Vagina (tissue), 2 donors: ENCODE measurements at regions not wholly inside any gene's neighbourhood (a gene's known extent, or its start where the extent isn't known, plus 50 kb on each side); places are given as distances from the start of the nearest gene placed in this dataset.

Experiments
- DNase-seq, 2 donors: peaks; one replicate each; pipeline ENCODE4 v3.0.0-alpha.2; 2017; ENCODE audit errors: extremely low spot score in 2 of 2
- H3K27ac ChIP-seq: fragments of 200-600 bp; sonication (generic); one replicate; pipeline ENCODE4 v1.5.1; 2019
- H3K27me3 ChIP-seq: fragments of 200-600 bp; sonication (generic); one replicate; pipeline ENCODE4 v1.5.1; 2019
- H3K36me3 ChIP-seq, 2 donors: fragments of 200-600 bp; sonication (generic); one replicate each; pipeline ENCODE4 v1.5.1; 2017 to 2019
- H3K4me1 ChIP-seq: fragments of 200-600 bp; sonication (generic); one replicate; pipeline ENCODE4 v1.5.1; 2019
- H3K4me3 ChIP-seq, 2 donors: fragments of 200-600 bp; sonication (generic); 1 replicate in 1 of 2; 2 replicates in 1 of 2; pipeline ENCODE4 v1.5.1; 2016 to 2019
- H3K9me3 ChIP-seq: fragments of 200-600 bp; sonication (generic); one replicate; pipeline ENCODE4 v1.5.1; 2019
- CTCF ChIP-seq, 3 experiments: fragments of 450-650 bp in 2 of 3; fragments of 200-600 bp in 1 of 3; sonication (generic) in 1 of 3; IDR thresholded peaks; one replicate each; pipeline ENCODE4 v1.5.1; 2017 to 2019; ENCODE audit warnings: antibody characterized with exemption in 3 of 3, mild to moderate bottlenecking in 2 of 3, moderate library complexity in 2 of 3
- POLR2A ChIP-seq, 2 donors: fragments of 450-650 bp; IDR thresholded peaks; one replicate each; pipeline ENCODE4 v1.6.1; 2017; ENCODE audit warnings: antibody characterized with exemption in 2 of 2, mild to moderate bottlenecking in 2 of 2, moderate library complexity in 2 of 2
- POLR2AphosphoS5 ChIP-seq, 2 donors: sonication (generic); formaldehyde crosslinking; IDR thresholded peaks; one replicate each; pipeline ENCODE4 v1.9.0; 2017; ENCODE audit warnings: antibody characterized with exemption in 2 of 2, mild to moderate bottlenecking in 2 of 2, low read depth in 1 of 2; ENCODE audit not compliant: insufficient read depth in 1 of 2
- intact Hi-C: fragments of 100-400 bp; cut with DNase I; formaldehyde crosslinking; loops from one replicate; pipeline ENCODE4 v1.15.1; 2023

GRCh38 chr6:11925805-11926204 lies 86.3 kb upstream of the HIVEP1 start:
- H3K9me3 ChIP-seq: no peaks in the 10 kb centered on the region
- H3K36me3 ChIP-seq: no peaks in the 10 kb centered on the region
- H3K27ac ChIP-seq: no peak overlapping the region
- intact Hi-C loops: no loop called here
- peaks cover 15% of the 10 kb centered on the region for H3K4me1 ChIP-seq
- no peaks in the 10 kb centered on the region for H3K27me3 ChIP-seq
- DNase-seq: no peak
- H3K4me3 ChIP-seq: no peak overlapping the region
- TF ChIP-seq POLR2A (IDR thresholded peaks at IDR 0.05) (no peak), POLR2AphosphoS5 (IDR thresholded peaks at IDR 0.05; ENCODE audit: insufficient read depth in 1 of 2, low read depth in 1 of 2) (no peak), CTCF (IDR thresholded peaks at IDR 0.05) (no peak)

- Histone ChIP-seq H3K4me3 (no peak overlapping the region), H3K27ac (no peak overlapping the region), H3K36me3 (no peaks in the 10 kb centered on the region), H3K4me1 (peaks cover 26% of the 10 kb centered on the region), H3K9me3 (no peaks in the 10 kb centered on the region), H3K27me3 (no peaks in the 10 kb centered on the region)
- no peak for TF ChIP-seq CTCF (IDR thresholded peaks at IDR 0.05)
- no peak for TF ChIP-seq POLR2A (IDR thresholded peaks at IDR 0.05)
- TF ChIP-seq POLR2AphosphoS5 (IDR thresholded peaks at IDR 0.05; ENCODE audit: insufficient read depth in 1 of 2, low read depth in 1 of 2): no peak
- intact Hi-C loops: no loop called here
- no peak for DNase-seq
These were observed 88.5 kb upstream of the HIVEP1 start for GRCh38 chr6:11923621-11924020.

- no peak overlapping the region for H3K27ac ChIP-seq
- intact Hi-C loops: no loop called here
- peaks cover 33% of the 10 kb centered on the region for H3K4me1 ChIP-seq
- H3K27me3 ChIP-seq: no peaks in the 10 kb centered on the region
- H3K9me3 ChIP-seq: no peaks in the 10 kb centered on the region
- DNase-seq: no peak
- TF ChIP-seq POLR2AphosphoS5 (IDR thresholded peaks at IDR 0.05; ENCODE audit: insufficient read depth in 1 of 2, low read depth in 1 of 2) (no peak), CTCF (IDR thresholded peaks at IDR 0.05) (no peak), POLR2A (IDR thresholded peaks at IDR 0.05) (no peak)
- no peak overlapping the region for H3K4me3 ChIP-seq
- H3K36me3 ChIP-seq: no peaks in the 10 kb centered on the region
These were observed 89.2 kb upstream of the HIVEP1 start for GRCh38 chr6:11922901-11923300.

- no peaks in the 10 kb centered on the region for H3K27me3 ChIP-seq
- DNase-seq: no peak
- H3K4me1 ChIP-seq: peaks cover 36% of the 10 kb centered on the region
- H3K36me3 ChIP-seq: no peaks in the 10 kb centered on the region
- no peak overlapping the region for H3K4me3 ChIP-seq
- intact Hi-C loops: no loop called here
- H3K27ac ChIP-seq: peak overlapping the region; percentile 40
- no peaks in the 10 kb centered on the region for H3K9me3 ChIP-seq
- TF ChIP-seq CTCF (IDR thresholded peaks at IDR 0.05) (no peak), POLR2AphosphoS5 (IDR thresholded peaks at IDR 0.05; ENCODE audit: insufficient read depth in 1 of 2, low read depth in 1 of 2) (no peak), POLR2A (IDR thresholded peaks at IDR 0.05) (no peak)
These were observed 90.4 kb upstream of the HIVEP1 start for GRCh38 chr6:11921751-11922150.

GRCh38 chr6:11921017-11921438 lies 91.1 kb upstream of the HIVEP1 start:
- H3K36me3 ChIP-seq: no peaks in the 10 kb centered on the region
- peak; percentile 24 to 47 for TF ChIP-seq POLR2AphosphoS5 (IDR thresholded peaks at IDR 0.05; ENCODE audit: insufficient read depth in 1 of 2, low read depth in 1 of 2)
- no peak for TF ChIP-seq POLR2A (IDR thresholded peaks at IDR 0.05)
- no peaks in the 10 kb centered on the region for H3K27me3 ChIP-seq
- no peak overlapping the region for H3K4me3 ChIP-seq
- intact Hi-C loops: no loop called here
- peaks cover 36% of the 10 kb centered on the region for H3K4me1 ChIP-seq
- DNase-seq: no peak
- H3K27ac ChIP-seq: peak overlapping the region; percentile 40
- H3K9me3 ChIP-seq: no peaks in the 10 kb centered on the region
